ENCODE measurements at regions not wholly inside any gene's neighbourhood (a gene's known extent, or its start where the extent isn't known, plus 50 kb on each side); places are given as distances from the start of the nearest gene placed in this dataset.

- DNase-seq (ENCODE audit: low spot score), result peak; percentile 38
Observed at GRCh38 chr2:128632501-128632800, 313.8 kb upstream of the HS6ST1 start.

GRCh38 chr2:128633501-128633900 is 314.8 kb upstream of the HS6ST1 start:
- no peak for DNase-seq (ENCODE audit: low spot score)

- peak; percentile 43 for DNase-seq (ENCODE audit: low spot score)
Observed at GRCh38 chr2:128635361-128635900, 316.8 kb upstream of the HS6ST1 start.

- peak; percentile 39 for DNase-seq (ENCODE audit: low spot score)
Observed at GRCh38 chr2:128636802-128637147, 318.1 kb upstream of the HS6ST1 start.

GRCh38 chr2:128637481-128638155 is 318.9 kb upstream of the HS6ST1 start:
- peak; percentile 36 for DNase-seq (ENCODE audit: low spot score)

GRCh38 chr2:128638341-128639119 is 319.9 kb upstream of the HS6ST1 start:
- peak; percentile 88 for DNase-seq (ENCODE audit: low spot score)

GRCh38 chr2:128639120-128639477 is 320.4 kb upstream of the HS6ST1 start:
- no peak for DNase-seq (ENCODE audit: low spot score)

GRCh38 chr2:128639693-128640092 is 321.0 kb upstream of the HS6ST1 start:
- peak; percentile 47 for DNase-seq (ENCODE audit: low spot score)

- peak; percentile 41 for DNase-seq (ENCODE audit: low spot score)
Observed at GRCh38 chr2:128640166-128640844, 321.6 kb upstream of the HS6ST1 start.

GRCh38 chr2:128640845-128641360 is 322.2 kb upstream of the HS6ST1 start:
- DNase-seq (ENCODE audit: low spot score), result peak; percentile 28

- peak; percentile 19 for DNase-seq (ENCODE audit: low spot score)
Observed at GRCh38 chr2:128641421-128642080, 322.9 kb upstream of the HS6ST1 start.

GRCh38 chr2:128642316-128642715 is 323.6 kb upstream of the HS6ST1 start:
- DNase-seq (ENCODE audit: low spot score), result peak; percentile 33

GRCh38 chr2:128642821-128643220 is 324.2 kb upstream of the HS6ST1 start:
- DNase-seq (ENCODE audit: low spot score), result peak; percentile 30

GRCh38 chr2:128643221-128644065 is 324.8 kb upstream of the HS6ST1 start:
- peak; percentile 34 for DNase-seq (ENCODE audit: low spot score)

- peak; percentile 61 for DNase-seq (ENCODE audit: low spot score)
Observed at GRCh38 chr2:128644156-128644555, 325.5 kb upstream of the HS6ST1 start.

GRCh38 chr2:128644718-128645256 is 326.1 kb upstream of the HS6ST1 start:
- peak; percentile 59 for DNase-seq (ENCODE audit: low spot score)

GRCh38 chr2:128645631-128646030 is 327.0 kb upstream of the HS6ST1 start:
- DNase-seq (ENCODE audit: low spot score), result peak; percentile 29

GRCh38 chr2:128646091-128646490 is 327.4 kb upstream of the HS6ST1 start:
- no peak for DNase-seq (ENCODE audit: low spot score)

- DNase-seq (ENCODE audit: low spot score), result no peak
Observed at GRCh38 chr2:128646691-128647090, 328.0 kb upstream of the HS6ST1 start.

GRCh38 chr2:128651000-128651399 is 332.3 kb upstream of the HS6ST1 start:
- no peak for DNase-seq (ENCODE audit: low spot score)

- no peak for DNase-seq (ENCODE audit: low spot score)
Observed at GRCh38 chr2:128654408-128654807, 335.7 kb upstream of the HS6ST1 start.

All from ecto neural progenitor cell (in vitro differentiated cells).